CD4-positive, alpha-beta T cell treated with Interleukin-21 for 1 hour (primary cell): ENCODE measurements at regions not wholly inside any gene's neighbourhood (a gene's known extent, or its start where the extent isn't known, plus 50 kb on each side); places are given as distances from the start of the nearest gene placed in this dataset.
"Not testable (repeated sequence)": the region's sequence is repeated elsewhere in the genome, so short reads cannot be mapped to it uniquely, and the experiment has no call there.

ENCODE experiments used
- DNase-seq: peaks from one replicate; pipeline ENCODE4 v3.0.0-alpha.2; 2020

GRCh38 chr2:215861607-215862350, 151.6 kb downstream of the MREG start:
- DNase-seq: no peak

GRCh38 chr2:215856080-215856479, 157.3 kb downstream of the MREG start:
- DNase-seq: no peak

DNA sequence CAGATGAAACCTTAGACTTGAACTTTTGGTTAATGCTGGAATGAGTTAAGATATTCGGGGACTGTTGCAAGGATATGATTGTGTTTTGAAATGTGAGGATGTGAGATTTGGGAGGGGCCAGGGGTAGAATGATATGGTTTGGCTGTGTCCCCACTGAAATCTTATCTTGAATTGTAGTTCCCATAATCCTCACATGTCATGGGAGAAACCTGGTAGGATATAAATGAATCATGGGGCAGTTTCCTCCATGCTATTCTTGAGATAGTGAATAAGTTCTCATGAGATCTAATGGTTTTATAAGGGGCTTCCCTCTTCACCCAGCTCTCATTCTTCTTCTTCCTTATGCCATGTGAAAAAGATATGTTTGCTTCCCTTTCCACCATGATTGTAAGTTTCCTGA, 158.0 kb downstream of the MREG start:
- not testable (repeated sequence) for DNase-seq

GRCh38 chr2:215854008-215854407, 159.3 kb downstream of the MREG start:
- no peak for DNase-seq

- no peak for DNase-seq
Observed at GRCh38 chr2:215851696-215852095, 161.7 kb downstream of the MREG start.

GRCh38 chr2:215851082-215851481, 162.3 kb downstream of the MREG start:
- no peak for DNase-seq

DNA sequence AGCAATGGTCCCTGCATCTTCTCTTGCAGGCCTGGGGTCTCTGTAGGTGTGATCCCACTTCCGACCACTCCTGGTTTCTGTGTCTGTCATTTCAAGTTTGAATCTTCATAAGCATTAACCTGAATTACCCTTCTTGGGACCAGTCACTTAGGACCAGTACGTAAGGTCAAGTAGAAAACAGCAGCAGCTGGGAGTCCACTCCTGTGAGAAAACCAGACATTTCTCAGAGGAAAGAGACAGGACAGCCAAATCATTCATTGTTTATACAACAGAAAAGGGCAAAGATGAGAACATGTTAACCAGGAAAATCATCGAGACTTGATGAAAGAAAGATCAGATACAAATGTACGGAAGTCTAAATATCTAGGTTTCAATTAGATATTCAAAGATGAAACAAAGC, 163.0 kb downstream of the MREG start:
- DNase-seq: no peak

- DNase-seq: no peak
Observed at GRCh38 chr2:215849771-215850170, 163.6 kb downstream of the MREG start.

- no peak for DNase-seq
Observed at GRCh38 chr2:215848698-215849097, 164.7 kb downstream of the MREG start.

GRCh38 chr2:215848146-215848545, 165.2 kb downstream of the MREG start:
- DNase-seq: no peak

- DNase-seq: no peak
Observed at GRCh38 chr2:215847718-215848117, 165.6 kb downstream of the MREG start.

GRCh38 chr2:215847056-215847455, 166.3 kb downstream of the MREG start:
- DNase-seq: no peak

DNA sequence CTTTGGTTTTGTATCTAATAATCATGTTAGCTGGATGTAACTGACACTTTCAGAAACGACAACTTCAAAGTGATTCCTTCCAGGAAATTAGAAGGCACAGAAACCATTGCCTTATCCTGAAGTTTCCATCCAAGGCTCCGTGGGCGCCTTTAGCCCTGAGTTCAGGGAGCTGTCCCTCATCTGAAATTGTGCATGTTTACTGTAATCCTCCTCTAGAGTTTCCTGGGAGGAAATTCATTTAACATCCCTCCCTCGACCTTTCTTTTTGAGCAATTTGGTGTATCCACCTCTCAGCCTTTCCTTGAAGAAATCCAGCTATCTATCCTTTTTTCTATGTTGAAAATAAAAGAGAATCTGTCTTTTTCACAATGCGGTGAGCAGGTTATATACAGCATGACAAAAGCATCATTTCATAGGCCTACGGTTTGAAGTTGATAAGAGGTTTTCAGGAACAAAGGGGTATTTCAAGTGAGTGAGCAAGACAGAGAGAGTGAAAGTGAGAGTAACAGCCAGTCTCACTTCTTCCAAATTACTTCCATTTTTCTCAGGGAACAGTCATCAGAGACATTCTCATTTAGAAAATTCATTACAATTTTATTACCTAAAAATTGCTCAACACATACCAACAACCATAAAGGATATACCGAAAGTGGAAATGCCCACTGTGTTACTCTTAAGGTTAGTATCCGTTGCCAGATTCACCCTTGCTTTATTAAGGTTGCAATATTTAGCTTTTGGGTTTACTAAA, 167.3 kb downstream of the MREG start:
- DNase-seq: no peak

DNA sequence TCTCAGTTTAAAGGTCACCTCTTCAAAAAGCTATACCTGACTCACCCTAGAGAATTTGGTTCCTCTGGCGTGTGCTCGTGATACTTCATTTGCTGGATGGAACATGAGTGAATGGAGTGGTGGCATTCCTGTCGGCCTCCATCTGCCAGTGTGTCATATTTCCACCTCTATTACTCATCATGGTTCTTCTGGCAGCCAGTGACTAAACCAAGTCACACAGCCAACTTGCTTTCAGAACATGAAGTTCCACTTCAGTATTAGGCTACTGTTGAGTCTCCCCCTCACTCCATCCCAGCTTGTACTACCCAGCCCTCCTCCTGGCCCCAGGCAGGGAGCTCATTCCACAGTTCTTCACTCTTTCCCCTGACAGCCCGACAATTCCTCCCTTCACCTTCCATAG, 169.8 kb downstream of the MREG start:
- no peak for DNase-seq

DNA sequence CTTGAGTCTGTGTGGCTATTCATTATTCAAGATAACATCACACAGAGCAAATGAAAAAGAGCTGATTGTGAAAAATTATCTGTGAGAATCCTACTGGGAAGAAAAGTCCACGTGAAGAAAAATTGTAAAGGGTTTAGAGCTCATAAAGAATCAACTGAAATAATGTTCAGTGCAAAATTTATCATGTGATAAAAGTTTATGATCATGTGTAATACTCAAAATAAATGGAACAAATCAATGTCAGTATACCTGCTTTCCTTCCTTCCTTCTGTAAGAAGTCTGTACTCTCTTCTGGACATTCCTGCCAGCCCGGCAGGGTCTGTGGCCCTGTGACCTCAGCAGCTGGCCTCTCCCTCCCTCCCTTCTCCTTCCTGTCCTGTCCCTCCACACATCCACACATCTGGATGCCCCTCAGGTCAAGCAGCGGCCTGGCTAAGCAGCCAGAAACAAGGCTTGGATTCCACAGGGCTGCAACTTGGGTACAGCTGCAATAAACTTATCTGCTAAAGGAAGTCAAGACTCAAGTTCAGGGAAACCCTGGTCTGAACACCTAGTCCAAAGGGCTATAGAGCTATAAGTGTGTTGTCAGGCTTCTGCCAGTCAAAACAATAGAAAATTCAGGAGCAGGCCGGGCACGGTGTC, 172.1 kb downstream of the MREG start:
- DNase-seq: no peak

DNA sequence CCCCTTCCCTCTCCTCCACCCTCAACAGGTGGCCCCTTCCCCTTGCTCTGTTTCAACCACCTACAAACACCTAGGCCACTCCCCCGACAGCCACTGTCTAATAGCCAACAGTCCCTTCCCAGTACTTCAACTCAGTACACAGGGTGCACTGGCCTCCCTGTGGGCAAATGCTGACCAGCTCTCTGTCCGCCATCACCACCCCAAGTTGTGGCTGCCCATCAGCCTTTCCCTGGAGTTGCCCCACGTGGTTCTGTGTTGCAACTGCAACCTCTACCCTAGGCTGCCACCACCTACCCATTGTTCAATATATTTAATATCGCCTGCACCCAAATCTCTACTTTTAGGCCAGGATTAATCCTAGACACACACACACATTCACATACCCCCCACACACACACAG, 173.5 kb downstream of the MREG start:
- DNase-seq: no peak

DNA sequence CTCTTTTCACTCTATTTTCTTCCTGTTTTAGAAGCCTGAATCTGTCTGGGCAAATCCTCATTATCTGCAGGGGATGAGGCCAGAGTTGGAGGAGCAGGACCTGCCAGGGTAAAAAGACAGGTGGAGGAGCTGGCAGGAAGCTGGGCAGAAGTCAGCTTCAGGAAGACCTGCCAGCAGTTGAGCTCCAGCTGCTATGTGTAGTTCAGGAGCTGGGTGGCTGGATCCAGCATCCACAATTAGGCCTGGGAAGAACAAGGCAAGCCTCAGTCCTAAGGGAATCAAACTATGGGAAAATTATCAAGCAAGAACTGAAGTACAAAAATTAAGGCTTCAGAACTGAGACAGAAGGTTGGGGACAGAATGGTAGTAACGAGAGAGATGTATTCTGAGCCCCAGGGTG, 174.0 kb downstream of the MREG start:
- DNase-seq: no peak

DNA sequence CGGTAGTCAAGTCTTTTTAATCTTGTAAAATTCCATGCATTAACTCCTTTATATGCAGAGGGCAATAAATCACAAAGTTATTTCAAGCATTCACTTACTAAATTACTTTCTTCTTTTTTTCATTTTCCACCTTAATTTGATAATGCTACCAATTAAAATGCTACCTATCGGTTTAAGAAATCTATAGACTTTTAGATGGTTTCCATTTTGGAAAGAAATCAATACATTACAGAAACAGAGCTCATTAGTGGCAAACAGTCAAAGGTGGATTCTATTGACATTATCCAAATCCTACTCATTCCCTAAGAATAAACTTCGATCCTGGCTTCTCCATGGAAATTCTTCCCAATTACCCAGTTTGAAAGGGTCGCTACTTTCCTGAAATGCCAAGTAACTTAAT, 176.5 kb downstream of the MREG start:
- no peak for DNase-seq

- no peak for DNase-seq
Observed at GRCh38 chr2:215835657-215836056, 177.7 kb downstream of the MREG start.

DNA sequence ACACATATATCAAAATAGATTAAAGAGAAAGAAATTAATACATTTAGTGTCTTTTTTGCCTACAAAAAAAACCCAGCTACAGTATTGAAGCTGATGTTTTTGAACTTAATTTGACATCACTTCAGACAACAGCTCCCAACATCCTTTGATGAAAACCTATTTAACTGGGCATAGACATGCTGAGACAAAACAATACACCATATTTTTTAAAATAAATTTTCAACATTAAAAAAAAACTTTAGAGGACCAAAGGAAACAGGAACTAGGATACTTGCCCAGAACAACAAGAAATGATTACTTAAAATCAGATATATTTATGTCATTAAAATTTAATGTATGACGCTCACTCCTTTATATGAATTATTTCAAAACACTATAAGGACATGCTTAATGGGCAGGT, 178.1 kb downstream of the MREG start:
- DNase-seq: no peak

- no peak for DNase-seq
Observed at GRCh38 chr2:215833531-215834162, 179.7 kb downstream of the MREG start.

DNA sequence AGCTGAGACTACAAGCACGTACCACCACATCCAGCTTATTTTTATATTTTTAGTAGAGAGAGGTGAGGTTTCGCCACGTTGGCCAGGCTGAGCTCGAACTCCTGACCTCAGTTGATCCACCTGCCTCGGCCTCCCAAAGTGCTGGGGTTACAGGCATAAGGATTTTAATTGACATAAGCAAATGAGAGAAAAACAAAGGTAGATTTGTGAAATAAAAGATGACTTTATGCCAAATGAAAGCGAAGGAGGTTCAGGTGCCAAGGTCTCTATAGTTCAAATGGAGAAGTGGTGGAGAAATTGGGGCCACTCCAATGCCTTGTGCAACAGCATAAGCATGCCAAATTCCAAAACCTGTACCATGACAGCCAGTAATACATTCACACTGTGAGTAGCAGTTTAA, 180.6 kb downstream of the MREG start:
- DNase-seq: no peak

DNA sequence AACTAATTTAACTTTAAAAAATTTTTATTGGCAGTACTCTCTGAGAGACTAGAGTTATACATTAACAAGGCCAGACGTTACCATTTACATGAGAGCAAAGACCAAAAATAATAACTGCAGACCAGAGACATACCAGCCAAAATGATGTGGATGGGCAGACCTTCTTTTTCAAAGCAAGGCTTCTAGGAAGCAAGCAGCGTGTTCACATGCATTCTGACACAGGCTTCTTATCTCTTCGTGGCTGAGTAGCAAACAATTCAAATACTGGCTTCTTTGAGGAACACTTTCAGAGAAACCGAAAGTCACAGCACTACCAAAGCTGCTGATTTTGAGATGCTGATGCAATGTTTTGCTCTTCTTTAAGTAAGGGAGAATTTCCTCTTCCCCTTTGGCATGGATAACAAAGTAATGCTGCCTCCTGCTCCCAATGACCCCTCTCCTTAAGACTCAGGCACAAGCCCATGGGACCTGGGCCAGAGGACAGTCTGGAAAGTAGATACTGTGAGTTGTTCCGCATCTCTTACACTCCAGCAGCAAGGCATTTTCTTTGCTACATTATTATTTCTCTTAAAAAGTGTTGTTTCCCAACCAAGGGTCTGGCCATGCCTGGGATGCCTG, 181.9 kb downstream of the MREG start:
- DNase-seq: no peak
